Glutamatergic neuron (in vitro differentiated cells): ENCODE measurements at regions not wholly inside any gene's neighbourhood (a gene's known extent, or its start where the extent isn't known, plus 50 kb on each side); places are given as distances from the start of the nearest gene placed in this dataset.

Experiments
- DNase-seq: peaks from one replicate; pipeline ENCODE4 v3.0.0; 2022
- H3K27ac Mint-ChIP-seq: one replicate; pipeline ENCODE4 v1.8.0; 2020; ENCODE audit warnings: mild to moderate bottlenecking, mixed read lengths, inconsistent platforms; ENCODE audit not compliant: unreplicated experiment
- H3K27me3 Mint-ChIP-seq: one replicate; pipeline ENCODE4 v1.8.0; 2020; ENCODE audit warnings: mild to moderate bottlenecking, moderate library complexity, mixed read lengths, inconsistent platforms; ENCODE audit not compliant: unreplicated experiment
- H3K36me3 Mint-ChIP-seq: one replicate; pipeline ENCODE4 v1.8.0; 2020; ENCODE audit warnings: mild to moderate bottlenecking, mixed read lengths, inconsistent platforms; ENCODE audit not compliant: unreplicated experiment
- H3K4me1 Mint-ChIP-seq: one replicate; pipeline ENCODE4 v1.8.0; 2020; ENCODE audit warnings: mild to moderate bottlenecking, low read depth, mixed read lengths, inconsistent platforms; ENCODE audit not compliant: unreplicated experiment
- H3K4me3 Mint-ChIP-seq: one replicate; pipeline ENCODE4 v1.8.0; 2020; ENCODE audit warnings: mild to moderate bottlenecking, mixed read lengths, inconsistent platforms; ENCODE audit not compliant: unreplicated experiment
- H3K9me3 Mint-ChIP-seq: one replicate; pipeline ENCODE4 v1.8.0; 2020; ENCODE audit warnings: mild to moderate bottlenecking, moderate library complexity, mixed read lengths, inconsistent platforms; ENCODE audit not compliant: unreplicated experiment
- TF ChIP-seq, protein P1 (sequence below): fragments of 200-600 bp; sonication (generic); IDR thresholded peaks from one replicate; pipeline ENCODE4 v1.5.0; 2021; ENCODE audit not compliant: partially characterized antibody, unreplicated experiment

DNA sequence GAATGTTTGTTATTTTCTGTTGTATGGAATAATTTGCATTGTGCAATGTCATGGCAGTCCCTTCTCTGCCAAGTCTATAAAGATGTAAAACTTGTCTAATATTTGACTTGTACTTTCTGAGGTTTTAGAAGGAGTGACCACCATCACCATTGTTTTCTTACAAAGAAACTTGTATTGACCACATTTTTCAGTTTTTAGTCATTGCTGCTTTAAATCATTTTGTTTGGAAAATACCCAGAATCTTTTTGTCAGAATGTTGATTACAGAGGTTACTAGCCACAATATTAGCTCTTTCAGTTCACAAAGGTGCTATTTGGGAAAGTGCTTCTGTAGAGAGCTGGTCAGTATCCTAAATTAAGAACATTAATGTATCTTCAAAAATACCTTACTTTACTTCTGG lies 532.4 kb upstream of the GBE1 start:
- Mint-ChIP-seq H3K27ac (no peak overlapping the region), H3K36me3 (peaks cover 6% of the 10 kb centered on the region), H3K9me3 (no peaks in the 10 kb centered on the region), H3K4me3 (no peak overlapping the region), H3K27me3 (peaks cover 2% of the 10 kb centered on the region), H3K4me1 (peaks cover 3% of the 10 kb centered on the region)
- DNase-seq = no peak
- TF ChIP-seq, protein P1, sequence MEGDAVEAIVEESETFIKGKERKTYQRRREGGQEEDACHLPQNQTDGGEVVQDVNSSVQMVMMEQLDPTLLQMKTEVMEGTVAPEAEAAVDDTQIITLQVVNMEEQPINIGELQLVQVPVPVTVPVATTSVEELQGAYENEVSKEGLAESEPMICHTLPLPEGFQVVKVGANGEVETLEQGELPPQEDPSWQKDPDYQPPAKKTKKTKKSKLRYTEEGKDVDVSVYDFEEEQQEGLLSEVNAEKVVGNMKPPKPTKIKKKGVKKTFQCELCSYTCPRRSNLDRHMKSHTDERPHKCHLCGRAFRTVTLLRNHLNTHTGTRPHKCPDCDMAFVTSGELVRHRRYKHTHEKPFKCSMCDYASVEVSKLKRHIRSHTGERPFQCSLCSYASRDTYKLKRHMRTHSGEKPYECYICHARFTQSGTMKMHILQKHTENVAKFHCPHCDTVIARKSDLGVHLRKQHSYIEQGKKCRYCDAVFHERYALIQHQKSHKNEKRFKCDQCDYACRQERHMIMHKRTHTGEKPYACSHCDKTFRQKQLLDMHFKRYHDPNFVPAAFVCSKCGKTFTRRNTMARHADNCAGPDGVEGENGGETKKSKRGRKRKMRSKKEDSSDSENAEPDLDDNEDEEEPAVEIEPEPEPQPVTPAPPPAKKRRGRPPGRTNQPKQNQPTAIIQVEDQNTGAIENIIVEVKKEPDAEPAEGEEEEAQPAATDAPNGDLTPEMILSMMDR = no peak

DNA sequence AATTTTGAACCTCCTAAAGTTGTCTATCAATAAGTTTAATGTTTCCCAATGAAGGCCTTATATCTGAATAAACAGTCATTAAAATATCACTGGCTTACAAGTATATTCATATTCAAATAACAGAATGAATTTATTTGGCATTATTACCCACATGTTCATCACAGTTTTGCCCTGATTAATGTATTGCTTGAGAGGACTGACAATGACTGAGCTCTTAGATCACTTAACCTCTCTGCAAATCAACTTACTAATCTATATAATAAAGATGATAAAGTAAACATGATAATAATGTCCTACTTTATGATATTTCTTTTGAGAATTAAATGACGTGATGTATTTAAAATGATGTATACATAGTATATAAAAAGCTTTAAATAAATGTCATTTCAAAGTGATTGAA lies 532.0 kb upstream of the GBE1 start:
- H3K4me3 Mint-ChIP-seq = no peak overlapping the region
- H3K9me3 Mint-ChIP-seq = no peaks in the 10 kb centered on the region
- H3K4me1 Mint-ChIP-seq = peaks cover 3% of the 10 kb centered on the region
- H3K36me3 Mint-ChIP-seq = peaks cover 6% of the 10 kb centered on the region
- H3K27ac Mint-ChIP-seq = no peak overlapping the region
- DNase-seq = no peak
- peaks cover 2% of the 10 kb centered on the region for H3K27me3 Mint-ChIP-seq
- TF ChIP-seq, protein P1 = no peak

DNA sequence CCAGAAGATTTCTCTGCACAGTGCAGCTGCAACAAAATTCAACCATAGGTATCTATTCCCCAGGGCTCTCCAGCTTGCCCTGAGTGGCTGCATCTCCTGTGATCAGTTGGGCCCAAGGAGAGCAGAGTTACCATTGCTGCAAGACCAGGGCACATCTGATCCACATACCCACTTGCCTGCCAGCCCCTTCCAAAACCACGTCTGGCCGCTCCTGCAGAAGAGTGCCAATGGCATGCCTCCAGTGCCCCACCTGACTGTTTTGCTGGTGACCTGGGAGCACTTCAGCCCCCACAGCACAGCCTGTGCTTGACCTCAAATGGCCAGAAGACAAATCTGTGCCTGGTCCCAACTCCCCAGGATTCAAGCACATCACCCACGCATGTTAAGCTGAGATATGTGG lies 526.1 kb upstream of the GBE1 start:
- no peak overlapping the region for H3K27ac Mint-ChIP-seq
- peaks cover 4% of the 10 kb centered on the region for H3K27me3 Mint-ChIP-seq
- TF ChIP-seq, protein P1 = no peak
- no peak for DNase-seq
- no peaks in the 10 kb centered on the region for H3K4me1 Mint-ChIP-seq
- H3K9me3 Mint-ChIP-seq = no peaks in the 10 kb centered on the region
- H3K36me3 Mint-ChIP-seq = peaks cover 6% of the 10 kb centered on the region
- no peak overlapping the region for H3K4me3 Mint-ChIP-seq

DNA sequence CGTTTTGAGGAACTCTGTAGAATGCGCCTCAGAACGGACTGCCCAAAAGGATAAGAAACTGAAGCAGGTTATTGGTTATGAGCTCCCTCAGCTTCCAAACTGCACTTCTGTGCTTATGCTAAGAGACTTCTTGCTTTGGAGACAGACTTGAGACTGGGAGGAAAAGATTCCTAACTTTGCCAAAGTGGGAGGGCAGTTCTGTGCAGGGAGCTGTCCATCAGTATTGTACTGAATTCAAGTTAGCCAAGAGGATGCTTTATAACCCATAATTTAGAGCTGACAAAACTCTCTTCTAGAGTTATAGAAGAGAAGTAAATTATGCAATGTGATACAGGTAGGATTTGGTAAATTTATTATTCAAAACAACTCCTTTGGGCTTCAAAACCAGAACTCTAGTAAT lies 519.8 kb upstream of the GBE1 start:
- Mint-ChIP-seq H3K4me3 (no peak overlapping the region), H3K4me1 (no peaks in the 10 kb centered on the region), H3K27ac (no peak overlapping the region), H3K27me3 (peaks cover 1% of the 10 kb centered on the region), H3K36me3 (no peaks in the 10 kb centered on the region), H3K9me3 (no peaks in the 10 kb centered on the region)
- TF ChIP-seq, protein P1 = no peak
- no peak for DNase-seq

DNA sequence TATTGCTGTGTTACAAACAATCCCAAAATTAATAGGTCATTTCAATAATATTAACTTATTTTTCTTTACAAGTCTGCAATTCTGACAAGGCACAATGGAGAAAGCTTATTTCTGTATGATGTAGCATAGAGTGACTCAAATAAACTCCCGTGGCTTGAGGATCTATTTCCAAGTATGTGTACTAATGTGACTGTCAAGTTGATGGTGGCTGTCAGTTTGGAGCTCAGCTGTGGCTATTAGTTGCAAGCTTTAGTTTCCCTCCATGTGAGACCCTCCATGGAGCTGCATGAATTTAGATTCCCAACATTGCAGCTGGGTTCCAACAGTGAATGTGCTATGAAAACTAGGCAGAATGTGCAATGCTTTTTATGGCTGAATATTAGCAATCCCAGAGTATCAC lies 515.5 kb upstream of the GBE1 start:
- no peak overlapping the region for H3K27ac Mint-ChIP-seq
- H3K9me3 Mint-ChIP-seq = peaks cover 2% of the 10 kb centered on the region
- H3K4me3 Mint-ChIP-seq = no peak overlapping the region
- H3K4me1 Mint-ChIP-seq = no peaks in the 10 kb centered on the region
- no peaks in the 10 kb centered on the region for H3K27me3 Mint-ChIP-seq
- TF ChIP-seq, protein P1 = no peak
- peaks cover 5% of the 10 kb centered on the region for H3K36me3 Mint-ChIP-seq
- no peak for DNase-seq
